NCI-H2081 (cell line): ENCODE measurements at regions not wholly inside any gene's neighbourhood (a gene's known extent, or its start where the extent isn't known, plus 50 kb on each side); places are given as distances from the start of the nearest gene placed in this dataset.

Experiments
- DNase-seq, 2 experiments: peaks; one replicate each; lab custom pipeline; 2025; lab: John Stamatoyannopoulos, UW

DNA sequence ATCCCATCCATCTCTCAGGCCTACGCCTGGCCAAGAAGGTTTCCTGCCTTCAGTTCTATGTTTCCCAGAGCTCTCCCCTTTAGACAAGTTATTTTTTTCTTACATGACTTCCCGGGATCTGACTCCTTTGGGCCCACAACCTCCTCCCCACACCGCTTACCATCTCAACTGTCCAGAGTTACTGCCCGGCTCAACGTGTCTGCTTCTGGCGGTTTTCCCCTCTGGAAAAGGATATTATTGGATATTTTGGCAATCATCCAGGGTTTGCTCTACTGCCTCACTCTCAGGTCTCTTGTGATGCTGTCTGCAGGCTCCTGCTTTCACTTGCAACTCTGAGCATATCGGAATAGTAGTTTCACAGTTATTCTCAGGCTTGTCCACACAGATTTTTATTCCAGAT, 318.2 kb upstream of the CAMK1G start:
- DNase-seq = no peak

- DNase-seq = no peak
These were observed 316.8 kb upstream of the CAMK1G start for GRCh38 chr1:209266590-209267205.

DNA sequence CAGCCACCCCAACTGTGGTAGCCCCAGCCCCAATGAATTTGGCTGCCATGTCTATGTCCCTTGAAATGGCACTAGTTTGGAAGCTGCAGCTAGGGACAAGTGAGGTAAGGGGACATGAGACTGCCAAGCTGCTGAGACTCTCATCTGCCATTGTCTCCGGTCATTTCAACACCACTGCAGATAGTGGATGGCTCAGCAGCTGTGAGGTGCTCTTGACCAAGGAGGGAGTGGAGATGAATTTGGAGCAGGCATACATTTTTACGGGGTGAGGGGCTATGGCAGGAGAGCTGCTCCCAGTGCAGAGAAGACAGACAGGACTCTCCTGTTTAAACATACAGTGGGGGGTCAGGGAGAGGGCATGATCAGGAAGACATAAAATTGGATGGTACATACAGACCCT, 315.5 kb upstream of the CAMK1G start:
- DNase-seq = no peak

DNA sequence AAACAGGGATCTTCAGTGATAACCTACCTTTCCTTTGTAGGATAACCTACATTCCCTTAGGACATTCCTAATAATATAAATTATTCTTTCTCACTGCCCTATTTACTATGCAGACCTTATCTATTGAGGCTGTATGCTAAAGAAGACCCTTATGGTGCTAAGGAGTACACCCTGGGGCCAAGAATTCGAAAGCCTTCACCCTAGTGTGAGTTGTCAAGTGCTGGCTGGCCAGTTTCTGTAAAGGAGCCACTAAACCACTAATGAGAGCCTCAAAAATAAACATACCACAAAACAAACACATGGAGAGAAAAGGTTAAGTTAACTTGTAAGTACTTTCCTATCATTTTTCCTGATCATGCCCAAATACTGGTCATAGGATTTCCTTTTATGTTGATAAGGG, 315.0 kb upstream of the CAMK1G start:
- DNase-seq = no peak

DNA sequence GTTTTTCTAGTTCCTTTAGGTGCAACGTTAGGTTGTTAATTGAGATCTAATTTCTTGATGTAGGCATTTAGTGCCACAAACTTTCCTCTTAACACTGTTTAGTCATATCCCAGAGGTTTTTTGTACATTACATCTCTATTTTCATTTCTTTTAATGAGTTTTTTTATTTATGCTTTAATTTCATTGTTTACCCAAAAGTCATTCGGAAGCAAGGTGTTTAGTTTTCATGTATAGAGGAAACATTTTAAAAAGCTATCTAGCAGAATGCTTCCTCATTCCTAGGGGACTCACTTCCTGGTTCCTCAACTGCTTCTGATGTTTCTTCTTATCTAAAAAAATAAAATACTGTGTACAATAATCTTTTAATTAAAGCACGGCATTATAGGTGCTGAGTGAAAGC, 307.2 kb upstream of the CAMK1G start:
- DNase-seq = no peak

GRCh38 chr1:209277662-209278061, 305.9 kb upstream of the CAMK1G start:
- DNase-seq = no peak

- no peak for DNase-seq
These were observed 291.8 kb upstream of the CAMK1G start for GRCh38 chr1:209291715-209292114.

- peak; percentile 7 to 31 for DNase-seq
These were observed 280.5 kb upstream of the CAMK1G start for GRCh38 chr1:209302779-209303568.

DNA sequence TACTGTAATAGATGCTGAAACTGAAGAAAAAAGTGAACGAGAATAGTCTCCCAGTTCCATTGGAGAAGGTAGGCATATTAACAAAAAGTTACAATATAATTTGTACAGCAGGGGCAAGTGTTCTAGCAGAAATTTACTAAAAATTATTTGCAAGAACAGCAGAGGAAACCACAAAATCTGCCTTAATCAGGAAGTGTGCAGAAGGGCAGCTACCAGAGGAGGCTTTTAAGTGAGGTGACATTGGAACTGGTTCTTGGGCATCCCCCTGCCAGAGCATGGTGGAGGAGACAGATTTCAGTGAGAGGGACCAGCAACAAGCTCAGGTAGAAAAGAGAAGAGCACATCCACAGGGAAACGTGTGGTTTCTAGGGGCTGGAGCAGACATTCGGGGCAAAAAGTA, 279.3 kb upstream of the CAMK1G start:
- no peak for DNase-seq

DNA sequence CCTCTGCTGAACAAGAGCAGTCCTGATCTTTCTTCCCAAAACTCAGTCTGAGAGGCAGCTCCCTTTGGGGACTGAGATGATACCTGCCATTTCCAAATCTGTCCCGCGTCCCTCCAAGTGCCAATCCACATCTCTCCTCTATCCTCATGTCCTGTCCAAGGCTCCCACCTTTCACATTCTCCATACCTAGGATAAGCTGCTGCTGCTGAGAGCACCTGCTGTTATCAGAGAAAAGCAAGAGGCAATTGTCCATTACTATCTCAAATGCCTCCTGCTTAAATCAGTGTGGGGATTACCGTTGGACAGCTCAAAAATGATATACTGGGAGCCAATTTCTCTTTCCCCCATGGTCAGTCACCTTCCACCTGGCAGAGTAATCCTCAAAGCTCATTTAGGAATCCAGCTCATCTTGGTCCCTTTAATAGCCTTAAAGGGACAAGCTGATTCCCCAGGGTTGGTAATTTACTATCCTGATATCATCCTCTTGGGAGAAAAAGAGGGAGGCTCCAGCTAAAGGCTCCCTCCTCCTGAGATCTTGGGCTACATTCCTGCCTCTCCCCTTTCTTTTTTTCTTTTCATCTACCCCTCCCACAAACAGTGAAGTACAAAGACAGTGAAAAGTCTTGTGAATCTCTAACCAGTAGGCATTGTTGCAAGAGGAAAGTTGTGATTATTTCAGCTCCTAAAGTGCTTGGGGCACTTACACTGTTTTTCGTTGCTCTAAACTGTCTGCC, 278.1 kb upstream of the CAMK1G start:
- no peak for DNase-seq

- DNase-seq = no peak
These were observed 275.7 kb upstream of the CAMK1G start for GRCh38 chr1:209307846-209308245.

GRCh38 chr1:209309198-209309597, 274.3 kb upstream of the CAMK1G start:
- DNase-seq = no peak

- no peak for DNase-seq
These were observed 271.7 kb upstream of the CAMK1G start for GRCh38 chr1:209311770-209312169.

DNA sequence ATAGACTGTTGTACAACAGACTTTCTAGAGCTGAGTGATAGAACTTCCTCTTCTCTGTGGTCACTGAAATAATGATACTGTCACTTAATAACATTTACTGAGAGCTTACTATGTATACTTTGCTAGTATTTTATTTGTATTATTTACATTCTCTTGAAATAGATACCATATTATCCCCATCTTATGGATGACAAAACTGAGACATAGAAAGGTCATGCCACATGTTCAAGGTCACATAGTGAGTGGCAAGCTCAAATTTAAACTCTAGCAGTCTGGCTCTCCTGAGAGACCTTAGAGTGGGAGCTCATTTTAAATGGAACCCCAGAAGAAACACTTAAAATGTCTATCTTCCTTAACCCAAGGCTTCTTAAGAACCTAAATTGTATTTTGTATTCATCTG, 266.6 kb upstream of the CAMK1G start:
- DNase-seq = no peak

GRCh38 chr1:209318181-209319056, 265.1 kb upstream of the CAMK1G start:
- DNase-seq = no peak

- DNase-seq = no peak
These were observed 264.5 kb upstream of the CAMK1G start for GRCh38 chr1:209319057-209319432.

DNA sequence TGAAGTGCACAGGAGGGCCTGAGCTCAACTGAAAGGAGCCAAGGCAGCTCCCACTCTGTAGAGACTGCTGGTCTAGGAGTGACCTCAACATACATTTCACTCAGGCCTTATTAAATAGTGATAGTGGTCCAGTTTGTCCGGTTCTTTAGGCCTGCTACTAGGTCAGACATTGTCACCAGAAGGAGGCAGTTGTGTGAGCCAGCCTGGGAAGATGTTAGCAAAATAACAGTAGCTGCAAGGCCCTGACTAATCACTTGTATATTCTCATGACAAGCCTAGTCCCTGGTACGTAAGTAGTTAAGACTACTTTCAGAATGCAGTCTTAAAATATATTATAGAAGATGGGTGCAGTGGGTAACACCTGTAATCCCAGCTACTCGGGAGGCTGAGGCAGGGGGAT, 264.0 kb upstream of the CAMK1G start:
- DNase-seq = no peak

DNA sequence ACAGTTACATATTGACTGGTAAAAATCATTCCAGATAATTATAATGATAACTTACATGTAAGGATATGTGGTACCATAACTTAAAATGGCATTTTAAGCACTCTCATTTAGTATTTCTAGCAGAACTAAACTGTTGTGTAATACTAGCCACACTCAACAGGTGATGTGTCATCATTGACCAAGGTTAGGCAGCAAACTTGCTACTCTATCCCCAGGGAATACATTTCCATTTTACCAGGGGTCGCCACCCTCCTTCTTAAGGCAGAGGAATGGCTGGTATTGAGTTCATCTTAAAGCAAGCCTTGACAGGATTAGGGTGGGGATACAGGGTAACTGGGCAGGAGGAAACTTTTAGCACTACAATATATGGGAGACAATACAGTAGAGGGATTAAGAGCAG, 259.8 kb upstream of the CAMK1G start:
- no peak for DNase-seq

DNA sequence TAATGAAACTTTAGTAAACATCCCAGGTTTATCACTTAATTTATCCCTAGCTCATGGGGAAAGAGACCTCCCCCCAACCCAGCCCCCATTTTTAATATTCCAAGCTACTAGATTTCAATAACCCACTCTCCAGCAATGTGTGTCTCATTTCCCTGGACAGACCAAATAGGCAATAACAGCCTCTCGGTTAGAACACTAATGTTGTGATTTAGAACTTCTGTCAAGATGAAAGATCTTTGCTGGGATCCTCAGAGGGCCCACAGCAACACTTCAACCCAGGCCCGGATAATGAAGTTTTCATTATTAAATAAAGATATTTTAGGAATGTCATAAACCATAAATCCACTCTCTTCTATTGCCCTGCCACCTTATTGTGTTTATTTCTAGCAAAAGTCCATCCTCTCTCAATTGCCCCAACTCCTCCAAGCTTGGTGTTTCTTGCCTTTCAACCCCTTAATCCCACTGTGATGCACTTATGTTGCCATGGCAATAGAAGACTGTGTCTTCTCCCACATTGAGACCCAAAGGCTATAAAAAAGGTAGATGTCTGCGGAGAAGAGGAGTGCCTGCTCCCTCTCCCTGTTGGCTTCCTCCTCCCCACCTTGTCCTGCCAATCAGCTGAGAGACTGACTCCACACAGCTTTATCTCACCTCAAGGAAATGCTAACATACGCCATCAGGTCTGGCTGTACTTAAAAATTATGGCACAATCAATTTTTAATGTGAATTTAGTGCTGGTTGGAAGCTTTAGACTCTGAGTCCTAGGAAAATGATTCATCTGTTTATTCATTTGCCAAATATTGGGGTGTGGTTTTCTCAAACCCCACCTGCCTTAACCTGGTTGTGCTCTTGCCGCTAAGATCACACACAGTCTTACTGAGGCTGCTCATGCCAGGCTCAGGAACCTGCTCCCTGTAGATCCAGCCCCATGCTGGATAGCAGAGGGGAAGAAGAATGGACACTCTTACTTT, 258.3 kb upstream of the CAMK1G start:
- DNase-seq = no peak

DNA sequence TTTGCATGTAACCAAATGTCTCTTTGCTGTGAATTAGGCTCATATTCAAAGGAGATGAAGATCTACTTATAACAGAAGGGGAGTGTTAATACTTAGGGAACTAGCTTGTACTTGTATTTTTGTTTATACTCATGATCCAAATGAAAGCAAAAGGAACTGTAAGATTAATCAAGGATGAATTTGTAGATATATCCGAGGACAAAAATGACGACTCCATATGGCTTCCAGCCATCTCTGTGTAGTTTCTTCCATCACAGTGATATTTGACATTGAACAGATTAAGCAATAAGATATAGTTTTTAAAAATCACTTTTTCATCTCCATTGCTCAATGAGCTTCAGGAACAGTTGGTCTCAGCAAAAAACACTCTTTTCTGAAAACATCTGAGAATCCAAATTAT, 257.4 kb upstream of the CAMK1G start:
- DNase-seq = no peak

DNA sequence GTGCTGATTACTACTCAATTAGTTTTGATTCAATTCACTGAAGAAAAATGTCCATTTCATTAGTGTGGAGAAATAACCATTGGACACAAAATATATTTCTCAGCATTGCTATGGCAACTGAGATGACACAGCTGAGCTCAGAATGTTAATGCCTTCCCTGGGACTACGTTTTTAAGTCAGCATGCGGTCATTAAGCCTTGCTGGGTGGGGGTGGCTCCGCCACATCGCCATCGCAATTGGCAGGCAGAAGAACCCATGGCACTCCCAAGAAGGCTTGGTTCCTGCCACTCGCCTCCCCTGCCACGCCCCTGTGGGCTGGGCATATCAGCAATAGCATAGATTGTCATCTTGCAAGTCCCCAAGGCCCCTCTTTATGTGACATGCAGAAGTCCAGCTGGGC, 256.7 kb upstream of the CAMK1G start:
- DNase-seq = no peak
